NT2/D1 (cell line): ENCODE measurements at regions not wholly inside any gene's neighbourhood (a gene's known extent, or its start where the extent isn't known, plus 50 kb on each side); places are given as distances from the start of the nearest gene placed in this dataset.

Experiments
- DNase-seq: peaks from one replicate; pipeline ENCODE4 v3.0.0-alpha.2; 2011; ENCODE audit warnings: low read depth, low spot score
- H3K27me3 ChIP-seq: 2 replicates; pipeline ENCODE4 v1.6.0; 2011; ENCODE audit warnings: mild to moderate bottlenecking; ENCODE audit not compliant: insufficient read length, insufficient read depth
- H3K36me3 ChIP-seq: 2 replicates; pipeline ENCODE4 v1.6.1; 2011; ENCODE audit warnings: mild to moderate bottlenecking, low read length, mixed read lengths; ENCODE audit not compliant: insufficient read depth, insufficient read length
- H3K4me1 ChIP-seq: 2 replicates; pipeline ENCODE4 v1.5.1; 2011; ENCODE audit not compliant: insufficient read depth, insufficient read length
- H3K4me3 ChIP-seq: 2 replicates; pipeline ENCODE4 v1.5.1; 2011; ENCODE audit warnings: low read depth; ENCODE audit not compliant: insufficient read length
- H3K9ac ChIP-seq: 2 replicates; pipeline ENCODE4 v1.6.0; 2011; ENCODE audit warnings: low read depth; ENCODE audit not compliant: insufficient read length
- H3K9me3 ChIP-seq: 2 replicates; pipeline ENCODE4 v1.5.1; 2011; ENCODE audit warnings: mild to moderate bottlenecking, low read length; ENCODE audit not compliant: insufficient read depth
- SUZ12 ChIP-seq: IDR thresholded peaks from 2 replicates; pipeline ENCODE4 v1.6.1; 2011; ENCODE audit not compliant: insufficient read length, insufficient read depth; ENCODE audit errors: extremely low read depth
- YY1 ChIP-seq: IDR thresholded peaks from 2 replicates; pipeline ENCODE4 v1.6.1; 2011; ENCODE audit not compliant: insufficient read length, insufficient read depth
- ZNF274 ChIP-seq: IDR thresholded peaks from 2 replicates; pipeline ENCODE4 v1.6.1; 2011; ENCODE audit warnings: mild to moderate bottlenecking, low read depth, low read length

GRCh38 chr2:129678751-129679150 is 300.7 kb upstream of the RAB6C start:
- H3K36me3 ChIP-seq = no peaks in the 10 kb centered on the region
- no peaks in the 10 kb centered on the region for H3K27me3 ChIP-seq
- no peak for DNase-seq
- TF ChIP-seq ZNF274 (no peak), SUZ12 (no peak), YY1 (no peak)
- H3K9me3 ChIP-seq = no peaks in the 10 kb centered on the region
- H3K4me3 ChIP-seq = no peak overlapping the region
- no peak overlapping the region for H3K9ac ChIP-seq
- H3K4me1 ChIP-seq = peaks cover 3% of the 10 kb centered on the region

- Histone ChIP-seq H3K4me3 (no peak overlapping the region), H3K9me3 (no peaks in the 10 kb centered on the region), H3K27me3 (no peaks in the 10 kb centered on the region), H3K4me1 (no peaks in the 10 kb centered on the region), H3K9ac (no peak overlapping the region), H3K36me3 (no peaks in the 10 kb centered on the region)
- DNase-seq = no peak
- no peak for TF ChIP-seq SUZ12
- TF ChIP-seq ZNF274 = no peak
- no peak for TF ChIP-seq YY1
Observed at GRCh38 chr2:129681788-129682187, 297.7 kb upstream of the RAB6C start.

GRCh38 chr2:129689653-129690448 is 289.6 kb upstream of the RAB6C start:
- DNase-seq = no peak
- H3K27me3 ChIP-seq = no peaks in the 10 kb centered on the region
- H3K9ac ChIP-seq = no peak overlapping the region

GRCh38 chr2:129695496-129695895 is 284.0 kb upstream of the RAB6C start:
- Histone ChIP-seq H3K27me3 (no peaks in the 10 kb centered on the region), H3K9ac (no peak overlapping the region), H3K36me3 (no peaks in the 10 kb centered on the region), H3K9me3 (peaks cover 20% of the 10 kb centered on the region), H3K4me3 (no peak overlapping the region), H3K4me1 (no peaks in the 10 kb centered on the region)
- TF ChIP-seq SUZ12 (no peak), ZNF274 (no peak), YY1 (no peak)
- DNase-seq = no peak

More at GRCh38 chr2:129689653-129690448, 289.6 kb upstream of the RAB6C start:
- no peak for TF ChIP-seq SUZ12
- no peak for TF ChIP-seq ZNF274
- no peak for TF ChIP-seq YY1
- no peak overlapping the region for H3K4me3 ChIP-seq
- H3K4me1 ChIP-seq = no peaks in the 10 kb centered on the region
- H3K36me3 ChIP-seq = no peaks in the 10 kb centered on the region
- peaks cover 16% of the 10 kb centered on the region for H3K9me3 ChIP-seq

- no peak overlapping the region for H3K9ac ChIP-seq
- TF ChIP-seq ZNF274 = no peak
- TF ChIP-seq YY1 = no peak
- TF ChIP-seq SUZ12 = no peak
- DNase-seq = no peak
Observed at GRCh38 chr2:129698593-129698992, 280.9 kb upstream of the RAB6C start.

GRCh38 chr2:129699781-129700573 is 279.5 kb upstream of the RAB6C start:
- no peaks in the 10 kb centered on the region for H3K27me3 ChIP-seq
- TF ChIP-seq YY1 (no peak), ZNF274 (no peak), SUZ12 (no peak)
- no peak for DNase-seq
- peaks cover 4% of the 10 kb centered on the region; the same call in 1 of the 2 replicates for H3K9me3 ChIP-seq
- no peaks in the 10 kb centered on the region for H3K36me3 ChIP-seq
- H3K4me1 ChIP-seq = no peaks in the 10 kb centered on the region
- no peak overlapping the region for H3K9ac ChIP-seq
- no peak overlapping the region for H3K4me3 ChIP-seq

More at GRCh38 chr2:129698593-129698992, 280.9 kb upstream of the RAB6C start:
- Histone ChIP-seq H3K4me1 (no peaks in the 10 kb centered on the region), H3K27me3 (no peaks in the 10 kb centered on the region), H3K4me3 (no peak overlapping the region), H3K36me3 (no peaks in the 10 kb centered on the region), H3K9me3 (peaks cover 4% of the 10 kb centered on the region)

- Histone ChIP-seq H3K9ac (no peak overlapping the region), H3K4me1 (no peaks in the 10 kb centered on the region), H3K36me3 (no peaks in the 10 kb centered on the region), H3K9me3 (no peaks in the 10 kb centered on the region), H3K4me3 (no peak overlapping the region), H3K27me3 (no peaks in the 10 kb centered on the region)
- no peak for TF ChIP-seq SUZ12
- TF ChIP-seq ZNF274 = no peak
- TF ChIP-seq YY1 = no peak
- no peak for DNase-seq
Observed at GRCh38 chr2:129702416-129703176, 276.9 kb upstream of the RAB6C start.
